Trophoblast cell (in vitro differentiated cells and primary cell): ENCODE measurements at regions not wholly inside any gene's neighbourhood (a gene's known extent, or its start where the extent isn't known, plus 50 kb on each side); places are given as distances from the start of the nearest gene placed in this dataset.
A peak's percentile ranks its signal among the peaks of the same experiment; 100 is the strongest.

Experiments
- DNase-seq, 2 donors: peaks; one replicate each; pipeline ENCODE4 v3.0.0-alpha.2; 2016
- H2AFZ ChIP-seq: 2 replicates; pipeline ENCODE4 v1.6.1; 2013; ENCODE audit warnings: low read length, moderate library complexity, mild to moderate bottlenecking; ENCODE audit not compliant: insufficient read depth, poor library complexity
- H2AK5ac ChIP-seq: 2 replicates; pipeline ENCODE4 v1.6.1; 2013; ENCODE audit warnings: mild to moderate bottlenecking, low read length
- H2BK120ac ChIP-seq: 2 replicates; pipeline ENCODE4 v1.6.1; 2013; ENCODE audit warnings: low read length, mild to moderate bottlenecking, moderate library complexity; ENCODE audit not compliant: insufficient read depth, poor library complexity
- H2BK12ac ChIP-seq: 2 replicates; pipeline ENCODE4 v1.6.1; 2013; ENCODE audit warnings: mild to moderate bottlenecking, low read length, moderate library complexity
- H2BK5ac ChIP-seq: 2 replicates; pipeline ENCODE4 v1.6.1; 2013; ENCODE audit warnings: low read length, low read depth, moderate library complexity, mild to moderate bottlenecking; ENCODE audit not compliant: poor library complexity
- H3K14ac ChIP-seq: 2 replicates; pipeline ENCODE4 v1.6.1; 2013; ENCODE audit warnings: mild to moderate bottlenecking, low read length
- H3K18ac ChIP-seq: 2 replicates; pipeline ENCODE4 v1.6.1; 2013; ENCODE audit warnings: mild to moderate bottlenecking, low read length
- H3K23ac ChIP-seq: 2 replicates; pipeline ENCODE4 v1.6.1; 2013; ENCODE audit warnings: low read length
- H3K27ac ChIP-seq: 2 replicates; pipeline ENCODE4 v1.5.1; 2013; ENCODE audit warnings: low read depth, mild to moderate bottlenecking, inconsistent platforms, low read length, moderate library complexity
- H3K27me3 ChIP-seq: 2 replicates; pipeline ENCODE4 v1.6.1; 2013; ENCODE audit warnings: inconsistent platforms, mild to moderate bottlenecking, low read length, moderate library complexity; ENCODE audit not compliant: insufficient read depth
- H3K36me3 ChIP-seq, 2 experiments: 1 replicate in 1 of 2; 2 replicates in 1 of 2; pipeline ENCODE4 v1.6.1; 2013; ENCODE audit warnings: low read length in 2 of 2, mild to moderate bottlenecking in 2 of 2, moderate library complexity in 1 of 2; ENCODE audit not compliant: insufficient read depth in 2 of 2, control insufficient read depth in 1 of 2
- H3K4ac ChIP-seq: 2 replicates; pipeline ENCODE4 v1.6.1; 2013; ENCODE audit warnings: low read depth, mild to moderate bottlenecking, low read length, moderate library complexity
- H3K4me1 ChIP-seq, 2 experiments: 1 replicate in 1 of 2; 2 replicates in 1 of 2; pipeline ENCODE4 v1.6.1; 2013; ENCODE audit warnings: low read length in 2 of 2, mild to moderate bottlenecking in 2 of 2, moderate library complexity in 1 of 2; ENCODE audit not compliant: insufficient read depth in 2 of 2, control insufficient read depth in 1 of 2
- H3K4me2 ChIP-seq: 2 replicates; pipeline ENCODE4 v1.6.1; 2013; ENCODE audit warnings: inconsistent platforms, mild to moderate bottlenecking, low read length, moderate library complexity
- H3K4me3 ChIP-seq: 2 replicates; pipeline ENCODE4 v1.5.1; 2013; ENCODE audit warnings: mild to moderate bottlenecking, low read depth, low read length, inconsistent platforms
- H3K79me1 ChIP-seq: one replicate; pipeline ENCODE4 v1.6.1; 2013; ENCODE audit warnings: low read length
- H3K79me2 ChIP-seq: 2 replicates; pipeline ENCODE4 v1.6.1; 2013; ENCODE audit warnings: low read length, mild to moderate bottlenecking; ENCODE audit not compliant: control insufficient read depth, insufficient read depth, poor library complexity
- H3K9ac ChIP-seq: 2 replicates; pipeline ENCODE4 v1.6.1; 2013; ENCODE audit warnings: mild to moderate bottlenecking, low read length
- H3K9me3 ChIP-seq: 2 replicates; pipeline ENCODE4 v1.6.1; 2013; ENCODE audit warnings: low read depth, mild to moderate bottlenecking, control low read depth, inconsistent platforms, low read length; ENCODE audit not compliant: insufficient read depth
- H4K12ac ChIP-seq: 2 replicates; pipeline ENCODE4 v1.6.1; 2013; ENCODE audit warnings: low read depth, mild to moderate bottlenecking, low read length, moderate library complexity
- H4K8ac ChIP-seq: 2 replicates; pipeline ENCODE4 v1.6.1; 2013; ENCODE audit warnings: low read depth, mild to moderate bottlenecking, low read length, moderate library complexity
- H4K91ac ChIP-seq: one replicate; pipeline ENCODE4 v1.6.1; 2013; ENCODE audit warnings: low read depth, mild to moderate bottlenecking, low read length, moderate library complexity
- WGBS: extraction: QIAGEN DNeasy Blood & Tissue Kit; methylation state at CpG from one replicate; pipeline ENCODE4 v1.1.7; 2013; ENCODE audit warnings: missing lambda C conversion rate; ENCODE audit not compliant: insufficient read length, insufficient coverage; ENCODE audit errors: extremely low coverage; 5-methylcytosine and 5-hydroxymethylcytosine counted together

DNA sequence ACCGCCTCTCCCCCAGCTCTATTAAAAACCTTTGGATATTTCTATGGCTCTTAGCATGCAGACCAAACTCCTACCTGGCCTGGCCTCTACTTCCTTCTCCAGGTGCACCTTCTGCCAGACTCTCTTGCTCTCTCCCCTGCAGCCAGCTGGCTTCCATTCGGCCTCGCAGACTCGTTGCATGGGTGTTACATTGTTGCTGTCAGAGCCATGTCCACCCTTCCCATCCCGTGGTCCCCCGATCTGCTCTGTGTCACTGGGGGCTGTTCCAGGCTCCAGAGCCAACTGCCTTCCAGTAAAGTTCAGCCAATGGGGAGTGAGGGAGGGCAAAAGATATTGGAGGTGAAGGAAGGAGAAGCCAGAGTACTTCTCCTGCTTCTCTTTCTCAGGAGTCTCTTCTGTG, 112.5 kb upstream of the LGALSL start:
- Histone ChIP-seq H2BK5ac (no peak overlapping the region), H3K4me1 (peaks cover 4 to 5% of the 10 kb centered on the region in 2 experiments), H3K4ac (no peak overlapping the region), H3K23ac (no peak overlapping the region), H2AFZ (no peak overlapping the region), H3K9me3 (no peaks in the 10 kb centered on the region), H2BK12ac (no peak overlapping the region), H2AK5ac (no peak overlapping the region), H4K91ac (no peak overlapping the region), H3K14ac (no peak overlapping the region), H4K8ac (no peak overlapping the region), H3K79me1 (no peaks in the 10 kb centered on the region), H3K27ac (no peak overlapping the region), H4K12ac (no peak overlapping the region), H3K79me2 (no peaks in the 10 kb centered on the region), H3K4me3 (no peak overlapping the region), H3K18ac (no peak overlapping the region), H3K4me2 (no peak overlapping the region), H3K27me3 (no peaks in the 10 kb centered on the region), H3K9ac (no peak overlapping the region), H3K36me3 (no peaks in the 10 kb centered on the region), H2BK120ac (no peak overlapping the region)
- no CpG with 5 or more reads among the region's 6 CpGs for WGBS
- no peak for DNase-seq

DNA sequence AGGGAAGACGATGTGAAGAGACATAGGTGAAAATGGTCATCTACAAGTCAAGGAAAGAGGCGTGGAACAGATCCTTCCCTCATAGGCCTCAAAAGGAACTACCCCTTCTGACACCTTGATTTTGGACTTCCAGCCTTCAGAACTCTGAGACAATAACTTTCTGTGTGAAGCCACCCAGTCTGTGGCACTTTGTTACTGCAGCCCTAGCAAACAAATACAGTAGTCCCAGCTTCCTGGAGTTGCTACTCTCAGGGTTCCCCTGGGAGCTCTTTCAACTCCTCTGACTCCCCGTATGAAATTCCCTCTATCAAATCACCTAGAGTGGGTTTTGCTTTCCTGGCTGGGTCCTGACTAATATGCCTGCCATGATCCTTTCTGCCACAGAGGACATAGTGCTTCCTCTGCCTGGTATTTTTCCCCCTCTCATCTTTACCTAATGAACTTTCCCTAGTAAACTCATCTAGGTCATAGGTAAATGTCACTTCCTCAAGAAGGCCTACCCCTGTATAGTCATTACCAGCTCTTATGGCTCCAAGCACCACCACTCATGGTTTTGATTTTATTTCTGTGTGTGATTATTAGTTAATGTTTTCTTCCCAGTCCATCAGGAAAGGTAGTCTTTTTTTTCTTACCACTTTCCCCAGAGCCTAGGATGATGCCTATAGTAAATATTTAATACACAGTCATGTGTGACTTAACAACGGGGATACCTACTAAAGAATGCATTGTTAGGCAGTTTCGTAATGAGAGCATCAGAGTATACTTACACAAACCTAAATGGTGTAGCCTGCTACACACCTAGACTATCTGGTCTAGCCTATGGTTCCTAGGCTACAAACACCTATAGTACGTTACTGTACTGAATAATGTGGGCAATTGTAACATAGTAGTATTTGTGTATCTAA, 111.5 kb upstream of the LGALSL start:
- H4K91ac ChIP-seq: no peak overlapping the region
- no peak overlapping the region for H3K4me2 ChIP-seq
- WGBS: no CpG with 5 or more reads among the region's 6 CpGs
- no peak overlapping the region for H3K9ac ChIP-seq
- H2BK120ac ChIP-seq: no peak overlapping the region
- no peaks in the 10 kb centered on the region for H3K79me2 ChIP-seq
- no peak overlapping the region for H3K27ac ChIP-seq
- no peak overlapping the region for H3K14ac ChIP-seq
- H3K79me1 ChIP-seq: no peaks in the 10 kb centered on the region
- no peak overlapping the region for H3K23ac ChIP-seq
- no peak overlapping the region for H2AK5ac ChIP-seq
- H3K18ac ChIP-seq: no peak overlapping the region
- H3K4me1 ChIP-seq: peaks cover 4 to 5% of the 10 kb centered on the region in 2 experiments
- no peak overlapping the region for H4K12ac ChIP-seq
- no peak overlapping the region for H2BK12ac ChIP-seq
- no peak overlapping the region for H2AFZ ChIP-seq
- no peak overlapping the region for H4K8ac ChIP-seq
- no peak for DNase-seq
- no peaks in the 10 kb centered on the region for H3K36me3 ChIP-seq
- no peaks in the 10 kb centered on the region for H3K9me3 ChIP-seq
- H3K4me3 ChIP-seq: no peak overlapping the region
- no peak overlapping the region for H2BK5ac ChIP-seq
- H3K27me3 ChIP-seq: no peaks in the 10 kb centered on the region
- H3K4ac ChIP-seq: no peak overlapping the region

DNA sequence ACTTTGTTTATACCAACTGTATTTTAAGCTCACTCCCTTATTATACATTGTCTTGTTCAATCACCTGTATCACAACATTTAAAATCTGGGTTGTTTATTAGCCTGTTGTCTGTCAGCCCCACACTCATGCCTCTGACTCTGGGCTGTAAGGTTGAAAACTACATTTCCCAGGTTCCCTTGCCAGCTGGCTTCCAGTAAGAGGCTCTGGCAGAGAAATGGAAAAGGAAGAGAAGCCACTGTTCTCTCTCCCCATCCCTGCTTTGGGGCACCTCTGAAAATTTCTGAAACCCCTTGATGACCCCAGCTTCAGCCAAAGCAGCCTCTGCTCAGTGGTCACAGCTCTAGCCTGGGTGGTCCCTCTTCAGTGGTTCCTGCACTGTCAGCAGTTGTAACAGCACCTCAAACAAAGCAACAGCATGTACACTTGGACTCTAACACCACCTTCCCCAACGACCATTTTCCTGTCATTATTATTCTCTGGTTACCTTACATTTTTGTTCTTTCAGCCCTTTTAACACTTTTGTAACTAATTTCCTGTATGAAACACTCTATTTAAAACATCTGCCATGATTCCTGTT, 108.9 kb upstream of the LGALSL start:
- H3K36me3 ChIP-seq: no peaks in the 10 kb centered on the region

DNA sequence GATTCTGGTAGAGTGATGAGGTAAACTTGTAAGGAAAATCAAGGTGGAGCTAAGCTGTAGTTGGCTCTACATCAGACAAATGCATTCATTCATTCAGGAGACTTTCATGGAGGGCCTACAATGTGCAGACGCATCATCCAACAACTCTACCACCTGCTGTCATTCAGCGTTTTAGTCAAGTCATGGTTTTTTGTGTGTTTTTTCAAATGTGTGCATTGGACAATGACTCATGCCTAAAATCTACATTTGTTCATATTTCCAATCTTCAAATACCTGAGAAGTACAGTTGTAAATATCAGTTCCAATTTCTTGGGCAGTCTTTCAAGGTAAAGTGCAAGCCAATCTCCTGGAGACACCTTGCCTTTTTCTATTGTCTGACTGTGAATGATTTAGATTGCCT, 108.0 kb upstream of the LGALSL start:
- Histone ChIP-seq H2BK12ac (no peak overlapping the region), H3K23ac (no peak overlapping the region), H2AK5ac (no peak overlapping the region), H4K8ac (no peak overlapping the region), H3K27ac (no peak overlapping the region), H3K18ac (no peak overlapping the region), H3K79me2 (no peaks in the 10 kb centered on the region), H3K36me3 (no peaks in the 10 kb centered on the region), H4K91ac (no peak overlapping the region), H3K14ac (no peak overlapping the region), H3K4me3 (no peak overlapping the region), H2AFZ (no peak overlapping the region), H3K9ac (no peak overlapping the region), H2BK120ac (no peak overlapping the region), H3K4me1 (no peaks in the 10 kb centered on the region), H4K12ac (no peak overlapping the region), H3K27me3 (no peaks in the 10 kb centered on the region), H2BK5ac (no peak overlapping the region), H3K79me1 (no peaks in the 10 kb centered on the region), H3K4ac (no peak overlapping the region), H3K9me3 (peaks cover 1% of the 10 kb centered on the region), H3K4me2 (no peak overlapping the region)
- no peak for DNase-seq
- WGBS: no CpG with 5 or more reads among the region's 2 CpGs

More for the DNA sequence above, 108.9 kb upstream of the LGALSL start:
- no peak overlapping the region for H3K18ac ChIP-seq
- no peak overlapping the region for H3K4me2 ChIP-seq
- H3K9ac ChIP-seq: no peak overlapping the region
- WGBS: no CpG with 5 or more reads among the region's 1 CpG
- no peak overlapping the region for H4K12ac ChIP-seq
- no peak overlapping the region for H3K23ac ChIP-seq
- no peak overlapping the region for H3K4me3 ChIP-seq
- no peaks in the 10 kb centered on the region for H3K9me3 ChIP-seq
- H2BK12ac ChIP-seq: no peak overlapping the region
- no peaks in the 10 kb centered on the region for H3K79me2 ChIP-seq
- H3K4me1 ChIP-seq: no peaks in the 10 kb centered on the region
- H2AK5ac ChIP-seq: no peak overlapping the region
- H4K8ac ChIP-seq: peak overlapping the region; percentile 29
- H2BK120ac ChIP-seq: no peak overlapping the region
- H4K91ac ChIP-seq: no peak overlapping the region
- no peak overlapping the region for H3K14ac ChIP-seq
- H2BK5ac ChIP-seq: no peak overlapping the region
- no peak overlapping the region for H3K4ac ChIP-seq
- no peak overlapping the region for H3K27ac ChIP-seq
- no peaks in the 10 kb centered on the region for H3K27me3 ChIP-seq
- H3K79me1 ChIP-seq: no peaks in the 10 kb centered on the region
- no peak overlapping the region for H2AFZ ChIP-seq
- DNase-seq: no peak
